CD4-positive, CD25-positive, alpha-beta regulatory T cell (primary cell): ENCODE measurements at regions not wholly inside any gene's neighbourhood (a gene's known extent, or its start where the extent isn't known, plus 50 kb on each side); places are given as distances from the start of the nearest gene placed in this dataset.

Experiments
- ATAC-seq, 2 donors: fragments of 150-1000 bp; cut with Tn5 transposase; one replicate each; pipeline ENCODE4 v1.10.0; 2021; ENCODE audit warnings: low read depth in 2 of 2, moderate number of reproducible peaks in 2 of 2, moderate library complexity in 1 of 2
- DNase-seq, 3 donors: peaks; one replicate each; pipeline versions ENCODE4 v3.0.0 to v3.0.0-alpha.2; 2012 to 2022; ENCODE audit warnings: mixed read lengths in 1 of 3
- H3K27ac ChIP-seq: one replicate; pipeline ENCODE4 v1.7.0; 2013; ENCODE audit warnings: mild to moderate bottlenecking, low read length; ENCODE audit not compliant: insufficient read depth, poor library complexity, severe bottlenecking
- H3K27me3 ChIP-seq: one replicate; pipeline ENCODE4 v1.7.0; 2013; ENCODE audit warnings: low read length; ENCODE audit not compliant: control insufficient read depth, insufficient read depth
- H3K36me3 ChIP-seq: one replicate; pipeline ENCODE4 v1.7.0; 2013; ENCODE audit warnings: mild to moderate bottlenecking, low read length, moderate library complexity; ENCODE audit not compliant: control insufficient read depth, insufficient read depth
- H3K4me1 ChIP-seq: 2 replicates; pipeline ENCODE4 v1.7.0; 2013; ENCODE audit warnings: mild to moderate bottlenecking, low read length; ENCODE audit not compliant: insufficient read depth, control insufficient read depth, poor library complexity, severe bottlenecking
- H3K4me3 ChIP-seq: one replicate; pipeline ENCODE4 v1.7.0; 2013; ENCODE audit warnings: low read depth, mild to moderate bottlenecking, low read length, moderate library complexity
- H3K9me3 ChIP-seq, 2 experiments: 1 replicate in 1 of 2; 2 replicates in 1 of 2; pipeline ENCODE4 v1.7.0; 2013; ENCODE audit warnings: low read length in 2 of 2, mild to moderate bottlenecking in 1 of 2, moderate library complexity in 1 of 2; ENCODE audit not compliant: control insufficient read depth in 2 of 2
- H3K27ac Mint-ChIP-seq, 3 donors: one replicate each; pipeline ENCODE4 v1.8.0; 2020 to 2022; ENCODE audit warnings: mild to moderate bottlenecking in 3 of 3, mixed read lengths in 3 of 3, moderate library complexity in 2 of 3
- H3K27me3 Mint-ChIP-seq: one replicate; pipeline ENCODE4 v1.8.0; 2022; ENCODE audit warnings: mild to moderate bottlenecking, mixed read lengths
- H3K36me3 Mint-ChIP-seq: one replicate; pipeline ENCODE4 v1.8.0; 2020; ENCODE audit warnings: mixed read lengths
- H3K4me1 Mint-ChIP-seq, 4 donors: one replicate each; pipeline ENCODE4 v1.8.0; 2020 to 2022; ENCODE audit warnings: mixed read lengths in 4 of 4, mild to moderate bottlenecking in 1 of 4
- H3K4me3 Mint-ChIP-seq, 4 donors: one replicate each; pipeline ENCODE4 v1.8.0; 2020 to 2022; ENCODE audit warnings: mild to moderate bottlenecking in 4 of 4, mixed read lengths in 4 of 4, moderate library complexity in 3 of 4
- H3K9me3 Mint-ChIP-seq, 7 donors: one replicate each; pipeline ENCODE4 v1.8.0; 2020 to 2022; ENCODE audit warnings: mixed read lengths in 7 of 7, mild to moderate bottlenecking in 3 of 7, moderate library complexity in 2 of 7

GRCh38 chr3:182597621-182598041, 195.7 kb upstream of the ATP11B start:
- H3K4me3 Mint-ChIP-seq: no peak overlapping the region
- H3K4me1 Mint-ChIP-seq: no peaks in the 10 kb centered on the region
- H3K27me3 Mint-ChIP-seq: peaks cover 18% of the 10 kb centered on the region
- no peaks in the 10 kb centered on the region for H3K9me3 ChIP-seq
- H3K9me3 Mint-ChIP-seq: peaks cover 0 to 3% (median 0%) of the 10 kb centered on the region in 7 donors
- H3K4me3 ChIP-seq: no peak overlapping the region
- H3K4me1 ChIP-seq: no peaks in the 10 kb centered on the region
- H3K27me3 ChIP-seq: no peaks in the 10 kb centered on the region
- DNase-seq (no peak), ATAC-seq (no peak)
- no peak overlapping the region for H3K27ac Mint-ChIP-seq
- no peaks in the 10 kb centered on the region for H3K36me3 ChIP-seq
- H3K27ac ChIP-seq: no peak overlapping the region
- no peaks in the 10 kb centered on the region for H3K36me3 Mint-ChIP-seq

- no peaks in the 10 kb centered on the region for H3K36me3 Mint-ChIP-seq
- no peak overlapping the region for H3K4me3 Mint-ChIP-seq
- ATAC-seq (no peak), DNase-seq (no peak)
- H3K9me3 Mint-ChIP-seq: peaks cover 0 to 3% (median 0%) of the 10 kb centered on the region in 7 donors
- H3K4me1 Mint-ChIP-seq: no peaks in the 10 kb centered on the region
- H3K27me3 Mint-ChIP-seq: peaks cover 9% of the 10 kb centered on the region
- Histone ChIP-seq H3K4me1 (no peaks in the 10 kb centered on the region), H3K27me3 (no peaks in the 10 kb centered on the region), H3K9me3 (no peaks in the 10 kb centered on the region), H3K4me3 (no peak overlapping the region), H3K36me3 (no peaks in the 10 kb centered on the region), H3K27ac (no peak overlapping the region)
- no peak overlapping the region for H3K27ac Mint-ChIP-seq
These were observed 191.7 kb upstream of the ATP11B start for GRCh38 chr3:182601597-182601996.

- Histone ChIP-seq H3K27me3 (no peaks in the 10 kb centered on the region), H3K27ac (no peak overlapping the region), H3K4me3 (no peak overlapping the region), H3K9me3 (no peaks in the 10 kb centered on the region), H3K4me1 (no peaks in the 10 kb centered on the region), H3K36me3 (no peaks in the 10 kb centered on the region)
- H3K9me3 Mint-ChIP-seq: no peaks in the 10 kb centered on the region
- no peak overlapping the region for H3K27ac Mint-ChIP-seq
- no peak for ATAC-seq
- no peaks in the 10 kb centered on the region for H3K4me1 Mint-ChIP-seq
- no peaks in the 10 kb centered on the region for H3K36me3 Mint-ChIP-seq
- no peak overlapping the region for H3K4me3 Mint-ChIP-seq
- no peak for DNase-seq
- peaks cover 9% of the 10 kb centered on the region for H3K27me3 Mint-ChIP-seq
These were observed 189.8 kb upstream of the ATP11B start for GRCh38 chr3:182603501-182603900.

GRCh38 chr3:182605882-182606611, 187.3 kb upstream of the ATP11B start:
- no peaks in the 10 kb centered on the region for H3K9me3 ChIP-seq
- no peak overlapping the region for H3K4me3 ChIP-seq
- no peaks in the 10 kb centered on the region for H3K36me3 ChIP-seq
- no peak overlapping the region for H3K27ac ChIP-seq
- no peaks in the 10 kb centered on the region for H3K9me3 Mint-ChIP-seq
- DNase-seq: no peak
- no peak overlapping the region for H3K4me3 Mint-ChIP-seq
- ATAC-seq: no peak
- H3K4me1 Mint-ChIP-seq: no peaks in the 10 kb centered on the region
- no peaks in the 10 kb centered on the region for H3K36me3 Mint-ChIP-seq
- no peaks in the 10 kb centered on the region for H3K4me1 ChIP-seq
- H3K27me3 ChIP-seq: no peaks in the 10 kb centered on the region
- peaks cover 7% of the 10 kb centered on the region for H3K27me3 Mint-ChIP-seq
- no peak overlapping the region for H3K27ac Mint-ChIP-seq

- no peaks in the 10 kb centered on the region for H3K4me1 ChIP-seq
- peaks cover 5% of the 10 kb centered on the region for H3K27me3 Mint-ChIP-seq
- DNase-seq (no peak), ATAC-seq (no peak)
- H3K9me3 Mint-ChIP-seq: no peaks in the 10 kb centered on the region
- no peaks in the 10 kb centered on the region for H3K27me3 ChIP-seq
- no peak overlapping the region for H3K27ac Mint-ChIP-seq
- no peak overlapping the region for H3K4me3 ChIP-seq
- no peaks in the 10 kb centered on the region for H3K36me3 ChIP-seq
- H3K27ac ChIP-seq: no peak overlapping the region
- H3K9me3 ChIP-seq: no peaks in the 10 kb centered on the region
- H3K36me3 Mint-ChIP-seq: no peaks in the 10 kb centered on the region
- H3K4me3 Mint-ChIP-seq: no peak overlapping the region
- no peaks in the 10 kb centered on the region for H3K4me1 Mint-ChIP-seq
These were observed 186.3 kb upstream of the ATP11B start for GRCh38 chr3:182606905-182607504.

- no peak overlapping the region for H3K4me3 Mint-ChIP-seq
- no peaks in the 10 kb centered on the region for H3K4me1 Mint-ChIP-seq
- no peaks in the 10 kb centered on the region for H3K4me1 ChIP-seq
- H3K36me3 ChIP-seq: no peaks in the 10 kb centered on the region
- H3K27me3 ChIP-seq: no peaks in the 10 kb centered on the region
- H3K27ac Mint-ChIP-seq: no peak overlapping the region
- H3K27me3 Mint-ChIP-seq: peaks cover 5% of the 10 kb centered on the region
- H3K9me3 ChIP-seq: no peaks in the 10 kb centered on the region
- H3K27ac ChIP-seq: no peak overlapping the region
- no peak for ATAC-seq
- no peaks in the 10 kb centered on the region for H3K9me3 Mint-ChIP-seq
- no peaks in the 10 kb centered on the region for H3K36me3 Mint-ChIP-seq
- H3K4me3 ChIP-seq: no peak overlapping the region
- no peak for DNase-seq
These were observed 184.5 kb upstream of the ATP11B start for GRCh38 chr3:182608832-182609231.

GRCh38 chr3:182609575-182610156, 183.6 kb upstream of the ATP11B start:
- H3K4me3 Mint-ChIP-seq: no peak overlapping the region
- H3K4me1 Mint-ChIP-seq: no peaks in the 10 kb centered on the region
- Histone ChIP-seq H3K36me3 (no peaks in the 10 kb centered on the region), H3K27me3 (no peaks in the 10 kb centered on the region), H3K4me3 (no peak overlapping the region), H3K9me3 (no peaks in the 10 kb centered on the region), H3K4me1 (no peaks in the 10 kb centered on the region), H3K27ac (no peak overlapping the region)
- DNase-seq (no peak), ATAC-seq (no peak)
- no peaks in the 10 kb centered on the region for H3K36me3 Mint-ChIP-seq
- no peaks in the 10 kb centered on the region for H3K9me3 Mint-ChIP-seq
- no peak overlapping the region for H3K27ac Mint-ChIP-seq
- H3K27me3 Mint-ChIP-seq: peaks cover 5% of the 10 kb centered on the region

- Mint-ChIP-seq H3K27ac (no peak overlapping the region), H3K4me1 (no peaks in the 10 kb centered on the region), H3K36me3 (no peaks in the 10 kb centered on the region), H3K4me3 (no peak overlapping the region), H3K27me3 (peaks cover 10% of the 10 kb centered on the region), H3K9me3 (peaks cover 0 to 3% (median 0%) of the 10 kb centered on the region in 7 donors)
- ATAC-seq (no peak), DNase-seq (no peak)
- H3K27me3 ChIP-seq: no peaks in the 10 kb centered on the region
- H3K4me1 ChIP-seq: no peaks in the 10 kb centered on the region
- no peak overlapping the region for H3K4me3 ChIP-seq
- H3K27ac ChIP-seq: no peak overlapping the region
- H3K36me3 ChIP-seq: no peaks in the 10 kb centered on the region
- H3K9me3 ChIP-seq: no peaks in the 10 kb centered on the region
These were observed 181.0 kb upstream of the ATP11B start for GRCh38 chr3:182612332-182612731.
